Fibroblast of lung (primary cell): ENCODE measurements at regions not wholly inside any gene's neighbourhood (a gene's known extent, or its start where the extent isn't known, plus 50 kb on each side); places are given as distances from the start of the nearest gene placed in this dataset.

Source experiments
- DNase-seq, 2 donors: peaks; one replicate each; pipeline versions ENCODE4 v3.0.0 to v3.0.0-alpha.2; 2010; ENCODE audit warnings: low read depth in 2 of 2
- H2AFZ ChIP-seq: 2 replicates; pipeline ENCODE4 v1.5.1; 2012; ENCODE audit warnings: low read length, control low read depth, inconsistent platforms
- H3K27ac ChIP-seq: 2 replicates; pipeline ENCODE4 v1.5.1; 2011; ENCODE audit warnings: low read length, control low read depth; ENCODE audit not compliant: insufficient read depth
- H3K27me3 ChIP-seq: 2 replicates; pipeline ENCODE4 v1.5.1; 2011; ENCODE audit warnings: mild to moderate bottlenecking, low read length; ENCODE audit not compliant: control insufficient read depth, insufficient read depth
- H3K36me3 ChIP-seq: 2 replicates; pipeline ENCODE4 v1.5.1; 2011; ENCODE audit warnings: low read length; ENCODE audit not compliant: control insufficient read depth, insufficient read depth
- H3K4me1 ChIP-seq: 2 replicates; pipeline ENCODE4 v1.5.1; 2011; ENCODE audit warnings: low read length; ENCODE audit not compliant: control insufficient read depth, insufficient read depth; ENCODE audit errors: extremely low read depth
- H3K4me2 ChIP-seq: 2 replicates; pipeline ENCODE4 v1.5.1; 2011; ENCODE audit warnings: low read length, control low read depth; ENCODE audit not compliant: insufficient read depth; ENCODE audit errors: extremely low read depth
- H3K4me3 ChIP-seq, 4 experiments: fragments of 200-600 bp in 1 of 4; sonication (generic) in 1 of 4; replicated peaks in 1 of 4; 2 replicates each; pipeline ENCODE4 v1.5.1; 2011 to 2016; ENCODE audit warnings: low read length in 4 of 4, low read depth in 3 of 4, mild to moderate bottlenecking in 3 of 4, control low read depth in 2 of 4, inconsistent platforms in 1 of 4, mixed read lengths in 1 of 4; ENCODE audit not compliant: insufficient read depth in 1 of 4; ENCODE audit errors: control extremely low read depth in 1 of 4
- H3K79me2 ChIP-seq: 2 replicates; pipeline ENCODE4 v1.5.1; 2012; ENCODE audit warnings: mild to moderate bottlenecking, low read length, inconsistent platforms; ENCODE audit not compliant: control insufficient read depth, insufficient read depth
- H3K9ac ChIP-seq: 2 replicates; pipeline ENCODE4 v1.5.1; 2011; ENCODE audit warnings: mild to moderate bottlenecking, low read length, control low read depth; ENCODE audit not compliant: insufficient read depth
- H3K9me3 ChIP-seq: 2 replicates; pipeline ENCODE4 v1.5.1; 2012; ENCODE audit warnings: low read depth, low read length; ENCODE audit not compliant: control insufficient read depth, insufficient read depth
- H4K20me1 ChIP-seq: 2 replicates; pipeline ENCODE4 v1.5.1; 2011; ENCODE audit warnings: low read length; ENCODE audit not compliant: control insufficient read depth, insufficient read depth; ENCODE audit errors: extremely low read depth
- EZH2 ChIP-seq: IDR thresholded peaks from 2 replicates; pipeline ENCODE4 v1.5.1; 2012; ENCODE audit warnings: low read length, control low read depth, mild to moderate bottlenecking; ENCODE audit errors: missing control alignments
- TF ChIP-seq, protein P1 (sequence below), 2 donors: IDR thresholded peaks in 1 of 2; conservative IDR thresholded peaks in 1 of 2; 1 replicate in 1 of 2; 2 replicates in 1 of 2; pipeline ENCODE4 v1.5.1; 2011 to 2012; ENCODE audit warnings: low read length in 2 of 2, control low read depth in 1 of 2, inconsistent platforms in 1 of 2, low read depth in 1 of 2, mild to moderate bottlenecking in 1 of 2

DNA sequence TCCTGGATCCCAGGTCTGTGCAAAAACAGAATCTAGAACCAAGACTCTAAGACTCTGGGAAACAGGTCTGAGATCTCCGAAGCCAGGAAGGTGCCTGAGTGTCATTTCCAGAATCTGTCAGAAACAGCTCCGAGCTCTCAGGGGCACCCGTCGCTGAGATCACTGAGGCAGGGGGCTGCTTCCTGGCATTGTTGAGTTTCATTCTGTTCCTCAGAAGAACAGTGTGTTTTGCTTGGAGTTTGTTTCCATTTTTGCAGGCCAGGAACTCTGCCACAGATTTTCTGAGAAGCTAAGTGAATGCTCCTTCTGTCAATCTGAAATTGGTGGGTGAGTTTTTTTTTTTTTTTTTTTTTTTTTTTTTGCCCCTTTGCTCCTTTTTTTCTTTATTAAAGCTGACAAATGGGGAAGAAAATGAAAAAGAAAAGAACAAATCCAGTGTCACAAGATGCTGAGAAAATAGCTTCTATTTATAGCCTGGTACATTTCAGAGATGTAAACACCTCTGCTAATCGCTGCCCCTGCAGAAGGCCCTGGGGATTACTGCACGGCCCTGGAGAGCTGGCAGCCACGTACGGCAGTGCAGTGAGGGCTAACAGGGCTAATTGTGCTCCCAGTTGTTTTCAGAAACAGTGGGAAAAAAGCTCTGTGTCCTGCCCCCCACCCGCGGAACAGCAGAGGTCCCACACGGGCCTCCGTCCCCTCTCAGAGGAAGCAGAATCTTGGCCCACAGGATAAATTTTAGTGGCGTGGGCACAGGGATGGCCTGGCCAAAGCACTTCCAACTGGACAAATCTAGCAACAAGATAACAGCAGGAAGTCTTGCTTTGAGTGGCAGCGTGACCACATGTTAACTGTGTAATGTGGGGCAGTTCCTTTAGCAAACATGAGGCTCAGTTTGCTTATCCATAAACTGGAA, 237.6 kb upstream of the IRS2 start:
- no peak overlapping the region for H3K27ac ChIP-seq
- H3K4me1 ChIP-seq, result no peaks in the 10 kb centered on the region
- no peaks in the 10 kb centered on the region for H3K9me3 ChIP-seq
- no peak overlapping the region for H3K4me2 ChIP-seq
- H3K9ac ChIP-seq, result no peak overlapping the region
- TF ChIP-seq, protein P1, sequence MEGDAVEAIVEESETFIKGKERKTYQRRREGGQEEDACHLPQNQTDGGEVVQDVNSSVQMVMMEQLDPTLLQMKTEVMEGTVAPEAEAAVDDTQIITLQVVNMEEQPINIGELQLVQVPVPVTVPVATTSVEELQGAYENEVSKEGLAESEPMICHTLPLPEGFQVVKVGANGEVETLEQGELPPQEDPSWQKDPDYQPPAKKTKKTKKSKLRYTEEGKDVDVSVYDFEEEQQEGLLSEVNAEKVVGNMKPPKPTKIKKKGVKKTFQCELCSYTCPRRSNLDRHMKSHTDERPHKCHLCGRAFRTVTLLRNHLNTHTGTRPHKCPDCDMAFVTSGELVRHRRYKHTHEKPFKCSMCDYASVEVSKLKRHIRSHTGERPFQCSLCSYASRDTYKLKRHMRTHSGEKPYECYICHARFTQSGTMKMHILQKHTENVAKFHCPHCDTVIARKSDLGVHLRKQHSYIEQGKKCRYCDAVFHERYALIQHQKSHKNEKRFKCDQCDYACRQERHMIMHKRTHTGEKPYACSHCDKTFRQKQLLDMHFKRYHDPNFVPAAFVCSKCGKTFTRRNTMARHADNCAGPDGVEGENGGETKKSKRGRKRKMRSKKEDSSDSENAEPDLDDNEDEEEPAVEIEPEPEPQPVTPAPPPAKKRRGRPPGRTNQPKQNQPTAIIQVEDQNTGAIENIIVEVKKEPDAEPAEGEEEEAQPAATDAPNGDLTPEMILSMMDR (conservative IDR thresholded peaks at IDR 0.05 in 1 of 2, IDR thresholded peaks at IDR 0.05 in 1 of 2; ENCODE audit: low read depth in 1 of 2, low read length in 2 of 2), result no peak
- no peak for TF ChIP-seq EZH2
- H3K36me3 ChIP-seq, result no peaks in the 10 kb centered on the region
- H2AFZ ChIP-seq, result peak overlapping the region; percentile 34
- H3K4me3 ChIP-seq, result no peak overlapping the region
- no peaks in the 10 kb centered on the region for H3K27me3 ChIP-seq
- H3K79me2 ChIP-seq, result no peaks in the 10 kb centered on the region
- peak in 1 of 2 donors; percentile 83 for DNase-seq
- H4K20me1 ChIP-seq, result no peaks in the 10 kb centered on the region

- no peak for TF ChIP-seq EZH2
- TF ChIP-seq, protein P1 (conservative IDR thresholded peaks at IDR 0.05 in 1 of 2, IDR thresholded peaks at IDR 0.05 in 1 of 2; ENCODE audit: low read depth in 1 of 2, low read length in 2 of 2), result no peak
- Histone ChIP-seq H4K20me1 (no peaks in the 10 kb centered on the region), H3K36me3 (no peaks in the 10 kb centered on the region), H2AFZ (no peak overlapping the region), H3K4me1 (peaks cover 18% of the 10 kb centered on the region), H3K27me3 (no peaks in the 10 kb centered on the region), H3K9me3 (no peaks in the 10 kb centered on the region), H3K9ac (no peak overlapping the region), H3K4me3 (no peak overlapping the region), H3K27ac (peak overlapping the region; percentile 55), H3K79me2 (no peaks in the 10 kb centered on the region), H3K4me2 (no peak overlapping the region)
- DNase-seq, result peak in 1 of 2 donors; percentile 37
These were observed 231.6 kb upstream of the IRS2 start for GRCh38 chr13:110018009-110018408.

GRCh38 chr13:110017379-110017778, 231.0 kb upstream of the IRS2 start:
- H3K4me2 ChIP-seq, result no peak overlapping the region

More at GRCh38 chr13:110017379-110017778, 231.0 kb upstream of the IRS2 start:
- no peak overlapping the region for H2AFZ ChIP-seq
- no peak overlapping the region for H3K4me3 ChIP-seq
- H3K9ac ChIP-seq, result no peak overlapping the region
- peak overlapping the region; percentile 55 for H3K27ac ChIP-seq
- peak; percentile 83 to 98 for DNase-seq
- peaks cover 23% of the 10 kb centered on the region for H3K4me1 ChIP-seq
- H3K9me3 ChIP-seq, result no peaks in the 10 kb centered on the region
- no peaks in the 10 kb centered on the region for H3K79me2 ChIP-seq
- no peaks in the 10 kb centered on the region for H3K36me3 ChIP-seq
- no peaks in the 10 kb centered on the region for H4K20me1 ChIP-seq
- no peaks in the 10 kb centered on the region for H3K27me3 ChIP-seq
- TF ChIP-seq, protein P1 (conservative IDR thresholded peaks at IDR 0.05 in 1 of 2, IDR thresholded peaks at IDR 0.05 in 1 of 2; ENCODE audit: low read depth in 1 of 2, low read length in 2 of 2), result no peak
